ENCODE measurements at regions not wholly inside any gene's neighbourhood (a gene's known extent, or its start where the extent isn't known, plus 50 kb on each side); places are given as distances from the start of the nearest gene placed in this dataset.

DNA sequence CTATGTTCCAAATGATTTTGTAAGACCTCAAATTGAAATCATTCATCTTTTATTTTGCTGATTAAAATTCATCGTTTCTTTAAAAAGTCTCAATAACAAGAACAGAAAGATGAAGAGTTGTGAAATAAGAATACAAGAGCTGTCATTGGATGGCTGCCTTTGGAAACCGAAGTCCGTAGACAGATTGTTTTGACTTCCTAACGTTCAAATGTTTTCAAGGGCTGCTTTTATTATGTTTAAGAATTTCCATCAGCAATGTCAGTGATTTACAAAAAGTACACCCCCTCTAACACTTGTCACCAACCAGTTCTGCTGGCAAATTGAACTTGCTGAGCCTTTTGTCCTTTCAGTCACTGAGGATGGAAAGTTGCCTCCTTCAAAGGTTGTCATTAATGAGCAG is 89.6 kb downstream of the KCNE4 start:
- TF ChIP-seq, protein P1, sequence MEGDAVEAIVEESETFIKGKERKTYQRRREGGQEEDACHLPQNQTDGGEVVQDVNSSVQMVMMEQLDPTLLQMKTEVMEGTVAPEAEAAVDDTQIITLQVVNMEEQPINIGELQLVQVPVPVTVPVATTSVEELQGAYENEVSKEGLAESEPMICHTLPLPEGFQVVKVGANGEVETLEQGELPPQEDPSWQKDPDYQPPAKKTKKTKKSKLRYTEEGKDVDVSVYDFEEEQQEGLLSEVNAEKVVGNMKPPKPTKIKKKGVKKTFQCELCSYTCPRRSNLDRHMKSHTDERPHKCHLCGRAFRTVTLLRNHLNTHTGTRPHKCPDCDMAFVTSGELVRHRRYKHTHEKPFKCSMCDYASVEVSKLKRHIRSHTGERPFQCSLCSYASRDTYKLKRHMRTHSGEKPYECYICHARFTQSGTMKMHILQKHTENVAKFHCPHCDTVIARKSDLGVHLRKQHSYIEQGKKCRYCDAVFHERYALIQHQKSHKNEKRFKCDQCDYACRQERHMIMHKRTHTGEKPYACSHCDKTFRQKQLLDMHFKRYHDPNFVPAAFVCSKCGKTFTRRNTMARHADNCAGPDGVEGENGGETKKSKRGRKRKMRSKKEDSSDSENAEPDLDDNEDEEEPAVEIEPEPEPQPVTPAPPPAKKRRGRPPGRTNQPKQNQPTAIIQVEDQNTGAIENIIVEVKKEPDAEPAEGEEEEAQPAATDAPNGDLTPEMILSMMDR (IDR thresholded peaks at IDR 0.05), result no peak
- TF ChIP-seq POLR2A (IDR thresholded peaks at IDR 0.05) (no peak), EP300 (IDR thresholded peaks at IDR 0.05) (no peak)
